ENCODE measurements at regions not wholly inside any gene's neighbourhood (a gene's known extent, or its start where the extent isn't known, plus 50 kb on each side); places are given as distances from the start of the nearest gene placed in this dataset.
A peak's percentile ranks its signal among the peaks of the same experiment; 100 is the strongest.

DNA sequence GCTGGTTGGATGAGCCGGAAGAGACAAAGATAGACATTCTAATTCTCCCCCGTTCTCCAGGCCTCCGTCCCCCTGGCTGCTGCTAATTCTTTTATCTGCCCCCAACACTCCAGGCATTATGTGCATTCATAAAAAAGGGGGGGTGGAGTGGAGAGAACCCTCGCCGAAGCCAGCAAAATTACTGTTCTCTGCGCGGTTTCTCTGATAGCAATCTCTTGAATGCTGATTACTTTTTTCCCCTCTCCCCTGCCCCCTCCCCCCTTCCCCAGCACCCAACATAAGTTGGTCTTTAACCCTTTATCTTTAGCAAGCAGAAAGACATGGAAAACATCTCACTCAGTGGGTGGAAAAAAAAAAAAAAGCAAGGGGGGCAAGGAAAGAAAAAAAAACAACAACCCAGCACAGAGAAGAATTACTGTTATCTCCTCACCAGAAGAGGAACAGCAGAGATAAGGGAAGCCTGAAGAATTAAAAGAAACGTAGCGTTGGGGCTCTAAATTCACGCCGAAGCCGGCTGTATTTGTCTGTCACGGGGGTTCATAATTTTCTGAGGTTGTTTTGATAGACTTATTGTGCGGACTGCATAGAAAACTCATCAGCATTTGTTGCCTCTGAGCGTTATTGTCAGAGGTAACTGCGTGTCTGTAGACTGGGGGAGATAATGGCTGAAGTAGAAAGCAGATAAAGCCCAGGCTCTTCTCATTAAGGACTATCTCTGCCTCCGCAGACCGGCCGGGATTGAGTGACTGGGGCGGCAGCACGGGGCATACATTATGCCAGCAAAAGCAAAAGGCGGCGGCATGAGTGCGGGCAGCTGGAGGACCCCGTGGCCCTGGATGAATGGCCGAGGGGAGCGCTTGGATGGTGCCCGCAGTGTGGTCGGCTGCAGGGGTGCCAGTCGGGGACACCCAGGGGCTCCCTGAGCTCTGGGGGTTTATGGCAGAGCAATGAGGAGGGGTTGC is 126.9 kb downstream of the MRM1 start:
- no peak overlapping the region for H2AFZ ChIP-seq (ENCODE audit: low read depth, low read length)
- peaks cover 76% of the 10 kb centered on the region for H3K27me3 ChIP-seq (ENCODE audit: insufficient read depth, low read length)
- FAIRE-seq (no peak), DNase-seq (ENCODE audit: low read depth) (no peak)
- TF ChIP-seq, protein P1, sequence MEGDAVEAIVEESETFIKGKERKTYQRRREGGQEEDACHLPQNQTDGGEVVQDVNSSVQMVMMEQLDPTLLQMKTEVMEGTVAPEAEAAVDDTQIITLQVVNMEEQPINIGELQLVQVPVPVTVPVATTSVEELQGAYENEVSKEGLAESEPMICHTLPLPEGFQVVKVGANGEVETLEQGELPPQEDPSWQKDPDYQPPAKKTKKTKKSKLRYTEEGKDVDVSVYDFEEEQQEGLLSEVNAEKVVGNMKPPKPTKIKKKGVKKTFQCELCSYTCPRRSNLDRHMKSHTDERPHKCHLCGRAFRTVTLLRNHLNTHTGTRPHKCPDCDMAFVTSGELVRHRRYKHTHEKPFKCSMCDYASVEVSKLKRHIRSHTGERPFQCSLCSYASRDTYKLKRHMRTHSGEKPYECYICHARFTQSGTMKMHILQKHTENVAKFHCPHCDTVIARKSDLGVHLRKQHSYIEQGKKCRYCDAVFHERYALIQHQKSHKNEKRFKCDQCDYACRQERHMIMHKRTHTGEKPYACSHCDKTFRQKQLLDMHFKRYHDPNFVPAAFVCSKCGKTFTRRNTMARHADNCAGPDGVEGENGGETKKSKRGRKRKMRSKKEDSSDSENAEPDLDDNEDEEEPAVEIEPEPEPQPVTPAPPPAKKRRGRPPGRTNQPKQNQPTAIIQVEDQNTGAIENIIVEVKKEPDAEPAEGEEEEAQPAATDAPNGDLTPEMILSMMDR (IDR thresholded peaks at IDR 0.05; ENCODE audit: insufficient read depth, low read depth, low read length) = no peak
- peak; percentile 36 for TF ChIP-seq EZH2 (IDR thresholded peaks at IDR 0.05; ENCODE audit: insufficient read depth, low read length)
- no peaks in the 10 kb centered on the region for H3K79me2 ChIP-seq (ENCODE audit: insufficient read depth, low read length)
- peaks cover 4% of the 10 kb centered on the region for H3K4me1 Mint-ChIP-seq (ENCODE audit: low read depth, unreplicated experiment)
- H3K27ac Mint-ChIP-seq (ENCODE audit: unreplicated experiment) = no peak overlapping the region
- H3K36me3 Mint-ChIP-seq (ENCODE audit: low read depth, unreplicated experiment) = no peaks in the 10 kb centered on the region
- peaks cover 4% of the 10 kb centered on the region for H3K9me3 Mint-ChIP-seq (ENCODE audit: unreplicated experiment)
- H4K20me1 ChIP-seq (ENCODE audit: insufficient read depth, low read length) = no peaks in the 10 kb centered on the region
- no peak overlapping the region for H3K9ac ChIP-seq (ENCODE audit: low read length)
- H3K4me3 ChIP-seq (ENCODE audit: insufficient read depth, low read depth, low read length) = no peak overlapping the region
- H3K4me1 ChIP-seq (ENCODE audit: insufficient read depth, low read length) = no peaks in the 10 kb centered on the region
- peaks cover 66% of the 10 kb centered on the region for H3K27me3 Mint-ChIP-seq (ENCODE audit: low read depth, unreplicated experiment)
- no peak overlapping the region for H3K4me2 ChIP-seq (ENCODE audit: low read length)
- no peak overlapping the region for H3K4me3 Mint-ChIP-seq (ENCODE audit: unreplicated experiment)
- no peaks in the 10 kb centered on the region for H3K9me3 ChIP-seq (ENCODE audit: insufficient read depth, low read depth, low read length)
- H3K36me3 ChIP-seq (ENCODE audit: insufficient read depth, low read length) = no peaks in the 10 kb centered on the region
- no peak overlapping the region for H3K27ac ChIP-seq (ENCODE audit: low read depth, low read length)

DNA sequence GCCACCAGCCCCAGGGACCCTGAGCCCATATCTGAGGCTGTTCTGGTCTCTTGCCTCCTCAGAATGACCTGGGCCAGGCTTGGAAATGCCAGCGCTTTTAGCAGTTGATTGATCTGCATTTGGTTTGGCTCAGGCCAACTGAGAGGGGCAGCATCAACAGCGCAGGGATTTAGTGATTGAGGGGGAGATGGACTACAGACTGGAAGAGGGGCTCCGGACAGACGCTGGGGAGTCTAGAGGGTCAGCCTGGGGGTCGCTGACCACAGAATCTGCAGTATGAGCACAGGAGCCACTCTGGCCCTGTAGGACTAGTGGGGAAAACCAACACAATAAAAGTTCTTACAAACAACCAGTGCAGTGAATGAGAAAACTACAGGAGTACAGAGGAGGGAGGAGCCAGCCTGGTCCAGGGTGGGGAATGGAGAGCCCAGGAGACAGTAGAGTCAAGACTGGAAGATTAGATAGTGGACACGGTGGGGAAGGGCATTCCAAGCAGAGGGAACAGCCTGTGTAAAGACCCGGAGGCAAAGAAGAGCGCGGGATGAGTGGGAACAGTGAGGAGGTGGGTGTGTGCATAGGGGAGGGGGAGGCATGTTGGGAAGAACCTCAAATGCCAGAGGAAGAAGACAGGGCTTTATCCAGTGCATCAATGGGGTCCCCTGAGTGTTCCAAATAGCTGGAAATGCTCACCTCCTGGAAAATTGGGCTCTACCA is 128.9 kb downstream of the MRM1 start:
- FAIRE-seq = no peak
- peaks cover 4% of the 10 kb centered on the region for H3K4me1 Mint-ChIP-seq (ENCODE audit: low read depth, unreplicated experiment)
- no peaks in the 10 kb centered on the region for H3K4me1 ChIP-seq (ENCODE audit: insufficient read depth, low read length)
- no peak overlapping the region for H2AFZ ChIP-seq (ENCODE audit: low read depth, low read length)
- no peak overlapping the region for H3K4me3 Mint-ChIP-seq (ENCODE audit: unreplicated experiment)
- no peak overlapping the region for H3K4me3 ChIP-seq (ENCODE audit: insufficient read depth, low read depth, low read length)
- H3K9me3 ChIP-seq (ENCODE audit: insufficient read depth, low read depth, low read length) = no peaks in the 10 kb centered on the region
- H3K9me3 Mint-ChIP-seq (ENCODE audit: unreplicated experiment) = peaks cover 4% of the 10 kb centered on the region
- H3K27ac Mint-ChIP-seq (ENCODE audit: unreplicated experiment) = no peak overlapping the region
- H3K79me2 ChIP-seq (ENCODE audit: insufficient read depth, low read length) = no peaks in the 10 kb centered on the region
- H3K9ac ChIP-seq (ENCODE audit: low read length) = no peak overlapping the region
- H3K27me3 ChIP-seq (ENCODE audit: insufficient read depth, low read length) = peaks cover 64% of the 10 kb centered on the region
- H4K20me1 ChIP-seq (ENCODE audit: insufficient read depth, low read length) = no peaks in the 10 kb centered on the region
- TF ChIP-seq EZH2 (IDR thresholded peaks at IDR 0.05; ENCODE audit: insufficient read depth, low read length) = no peak
- TF ChIP-seq, protein P1 (IDR thresholded peaks at IDR 0.05; ENCODE audit: insufficient read depth, low read depth, low read length) = no peak
- no peak overlapping the region for H3K27ac ChIP-seq (ENCODE audit: low read depth, low read length)
- no peaks in the 10 kb centered on the region for H3K36me3 Mint-ChIP-seq (ENCODE audit: low read depth, unreplicated experiment)
- H3K27me3 Mint-ChIP-seq (ENCODE audit: low read depth, unreplicated experiment) = peaks cover 64% of the 10 kb centered on the region
- no peaks in the 10 kb centered on the region for H3K36me3 ChIP-seq (ENCODE audit: insufficient read depth, low read length)
- no peak for DNase-seq (ENCODE audit: low read depth)
- H3K4me2 ChIP-seq (ENCODE audit: low read length) = no peak overlapping the region
